Ureter (tissue), 1 donor: ENCODE measurements at regions not wholly inside any gene's neighbourhood (a gene's known extent, or its start where the extent isn't known, plus 50 kb on each side); places are given as distances from the start of the nearest gene placed in this dataset.

ENCODE experiments used
- DNase-seq: peaks from one replicate; pipeline ENCODE4 v3.0.0-alpha.2; 2020; ENCODE audit warnings: low spot score
- donor health status: DM: yes; HTN: yes; CAD: no.

GRCh38 chr1:168917796-168918195, 188.7 kb upstream of the ATP1B1 start:
- DNase-seq, result no peak

DNA sequence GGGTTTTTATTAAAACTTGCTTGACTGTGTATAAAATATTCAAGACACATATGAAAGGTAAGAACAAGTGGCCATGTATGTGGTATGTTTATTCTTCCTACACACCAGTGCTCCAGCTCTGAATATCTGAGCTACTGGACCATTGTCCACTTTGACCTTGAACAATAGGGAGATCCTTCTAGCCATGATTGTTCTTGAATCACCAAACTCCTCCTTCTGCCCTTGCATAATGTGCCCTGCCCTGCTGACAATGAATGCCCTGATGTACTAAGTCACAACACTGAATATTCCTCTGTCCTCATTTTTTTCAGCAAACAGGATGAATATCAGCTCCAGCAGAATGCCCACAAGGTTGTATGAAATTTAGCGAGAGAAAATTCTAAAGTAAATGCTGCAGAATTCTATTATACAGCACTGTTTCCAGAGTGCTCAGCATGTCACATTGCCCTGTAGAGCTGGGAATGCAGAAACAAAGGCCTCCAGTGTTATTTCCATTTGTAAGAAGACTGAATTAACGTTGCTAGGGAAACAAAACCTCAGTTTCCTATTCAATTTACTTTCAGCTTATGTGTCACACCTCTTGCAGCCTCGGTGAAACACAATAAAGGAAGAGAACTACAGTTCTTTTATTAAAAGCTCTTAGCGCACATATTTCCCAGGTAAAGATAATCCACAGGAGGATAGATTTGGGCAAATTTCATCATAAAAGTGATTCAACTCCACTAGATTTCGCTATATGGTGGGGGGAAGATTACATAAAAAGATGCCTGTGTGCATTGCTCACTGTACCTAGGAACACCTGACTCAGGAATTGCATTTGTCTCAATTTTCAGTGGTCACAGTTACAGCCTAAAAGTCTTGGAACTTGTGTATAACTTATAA, 187.4 kb upstream of the ATP1B1 start:
- DNase-seq, result no peak

GRCh38 chr1:168920456-168921094, 185.9 kb upstream of the ATP1B1 start:
- no peak for DNase-seq

DNA sequence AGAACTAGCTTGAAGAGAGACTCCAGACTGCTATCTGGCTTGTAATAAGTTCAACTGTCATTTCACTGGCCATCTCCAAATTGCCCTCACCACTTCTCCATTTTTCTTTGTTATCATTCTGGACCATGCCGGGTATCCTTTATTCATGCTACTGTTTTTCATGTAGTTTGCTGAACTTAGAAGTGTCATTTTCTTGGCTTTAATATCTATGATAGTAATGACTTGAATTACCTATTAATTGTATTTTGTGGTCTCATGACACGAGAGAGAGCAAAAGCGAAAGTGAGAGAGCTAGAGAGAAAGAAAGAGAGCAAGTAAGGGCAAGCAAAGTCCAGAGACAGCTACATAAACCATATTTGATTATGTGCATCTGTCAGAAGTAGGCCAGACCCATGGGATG, 184.9 kb upstream of the ATP1B1 start:
- DNase-seq, result no peak

DNA sequence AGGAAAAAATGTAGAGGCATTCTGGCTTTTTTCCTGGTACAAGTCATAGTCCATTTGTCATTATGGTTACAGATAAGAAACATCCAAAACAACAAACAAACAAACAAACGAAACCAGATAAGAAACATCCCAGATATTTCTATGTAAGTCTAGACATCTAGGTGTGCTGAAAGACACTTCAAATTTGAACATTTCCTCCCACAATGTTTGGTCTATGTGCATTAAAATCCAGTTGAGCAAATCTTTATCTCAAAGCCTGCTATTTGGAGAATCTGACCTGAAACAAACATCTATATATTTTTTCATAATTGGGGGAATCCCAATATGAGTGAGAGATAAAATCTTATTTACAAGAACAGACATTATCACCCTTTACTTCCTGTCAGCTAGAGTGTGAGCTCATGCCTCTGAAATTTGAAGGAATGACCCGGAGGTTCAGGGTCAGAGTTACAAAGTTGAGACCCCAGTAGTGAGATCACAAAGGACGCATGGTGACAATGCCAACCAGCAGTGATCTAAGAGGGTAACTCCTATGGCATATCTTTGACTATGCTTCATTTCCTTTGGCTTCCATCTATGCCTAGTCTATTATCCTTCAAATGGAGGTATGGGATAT, 182.9 kb upstream of the ATP1B1 start:
- DNase-seq, result no peak

- no peak for DNase-seq
Measured at GRCh38 chr1:168924976-168925375, 181.5 kb upstream of the ATP1B1 start.

DNA sequence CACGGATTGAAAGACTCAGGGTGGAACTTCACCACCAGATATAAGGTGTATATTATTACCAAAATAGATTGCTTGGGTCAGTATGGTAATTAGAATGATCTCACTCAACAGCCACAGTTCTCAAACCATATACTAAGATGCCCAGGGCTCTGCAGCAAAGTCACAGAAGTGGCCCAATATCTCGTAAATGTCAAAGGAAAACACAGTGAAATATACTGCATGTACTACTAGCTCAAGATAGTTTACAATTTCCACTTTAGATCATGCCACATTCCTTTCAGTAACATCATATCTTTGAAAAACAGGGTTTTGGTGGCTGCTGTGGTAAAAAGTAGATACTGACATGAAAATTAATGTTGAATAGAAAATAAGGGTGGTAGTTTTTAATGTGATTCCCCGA, 180.3 kb upstream of the ATP1B1 start:
- no peak for DNase-seq

DNA sequence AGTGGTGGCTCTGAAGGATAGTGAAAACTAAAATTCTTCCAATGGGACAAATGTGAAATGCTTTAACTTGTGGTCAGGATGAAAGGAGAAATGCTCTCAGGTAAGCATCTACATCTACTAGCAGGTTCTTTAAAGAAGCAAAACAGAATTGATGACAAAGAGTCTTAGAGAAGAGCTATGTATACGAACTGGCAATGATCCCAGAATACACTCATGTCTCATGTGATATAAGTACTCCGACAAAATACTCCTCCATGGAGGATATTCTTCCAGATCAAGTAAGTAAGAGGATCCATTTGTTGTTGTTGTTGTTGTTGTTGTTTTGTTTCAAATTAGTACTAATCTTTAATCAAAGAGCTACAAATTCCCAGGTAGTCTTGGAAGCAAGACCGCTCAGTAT, 174.0 kb upstream of the ATP1B1 start:
- DNase-seq, result no peak

- no peak for DNase-seq
Measured at GRCh38 chr1:168933141-168933805, 173.2 kb upstream of the ATP1B1 start.

GRCh38 chr1:168939110-168939946, 167.2 kb upstream of the ATP1B1 start:
- DNase-seq, result no peak

DNA sequence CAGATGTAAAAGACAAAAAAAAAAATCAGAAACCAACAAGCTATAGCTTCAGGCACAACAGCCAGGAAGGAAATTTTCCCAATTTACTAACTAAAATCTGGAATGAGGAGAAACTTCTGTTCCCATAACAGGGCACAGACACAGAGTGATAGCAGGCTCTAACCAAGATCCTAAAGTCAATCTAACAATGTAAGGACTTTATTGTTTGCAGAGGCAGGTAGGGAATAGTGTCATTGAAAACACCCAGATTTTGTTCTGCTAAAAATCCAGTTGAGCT, 166.6 kb upstream of the ATP1B1 start:
- DNase-seq, result no peak

DNA sequence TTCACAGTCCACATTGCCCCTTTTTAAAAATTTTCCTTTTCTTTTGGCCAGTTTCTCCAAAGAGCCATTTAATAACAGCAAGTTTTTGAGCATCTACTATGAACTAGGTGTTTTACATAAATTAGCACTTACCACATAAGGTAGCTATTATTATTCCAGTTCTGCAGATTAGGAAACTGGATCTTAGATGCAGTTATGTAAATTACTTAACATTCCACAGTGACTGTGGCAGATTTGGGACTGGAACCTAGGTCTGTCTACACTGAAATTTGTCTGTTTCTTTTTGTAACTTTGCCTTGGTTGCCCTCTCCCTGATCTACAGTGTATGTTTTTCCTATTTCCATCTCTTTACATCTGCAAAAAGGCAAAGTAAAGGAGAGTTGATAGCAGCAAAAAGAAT, 164.8 kb upstream of the ATP1B1 start:
- DNase-seq, result no peak

DNA sequence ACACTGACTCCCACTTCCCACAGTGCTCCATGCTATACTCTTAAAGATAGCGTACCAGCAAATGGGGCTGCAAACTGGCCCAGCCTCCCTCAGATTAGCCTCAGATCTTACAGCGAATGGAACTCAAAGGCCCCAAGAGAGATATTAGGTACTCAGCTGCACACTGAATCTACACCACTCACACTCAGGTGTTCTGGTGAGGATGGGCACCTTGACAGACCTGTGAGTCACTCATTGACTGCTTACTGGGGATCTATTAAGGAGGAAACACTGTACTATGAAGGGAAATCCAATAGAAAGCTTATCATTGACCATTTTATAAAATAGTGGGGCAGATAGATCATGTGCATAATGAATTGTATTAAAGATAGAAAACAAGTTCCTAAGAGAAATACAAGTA, 164.3 kb upstream of the ATP1B1 start:
- DNase-seq, result no peak

DNA sequence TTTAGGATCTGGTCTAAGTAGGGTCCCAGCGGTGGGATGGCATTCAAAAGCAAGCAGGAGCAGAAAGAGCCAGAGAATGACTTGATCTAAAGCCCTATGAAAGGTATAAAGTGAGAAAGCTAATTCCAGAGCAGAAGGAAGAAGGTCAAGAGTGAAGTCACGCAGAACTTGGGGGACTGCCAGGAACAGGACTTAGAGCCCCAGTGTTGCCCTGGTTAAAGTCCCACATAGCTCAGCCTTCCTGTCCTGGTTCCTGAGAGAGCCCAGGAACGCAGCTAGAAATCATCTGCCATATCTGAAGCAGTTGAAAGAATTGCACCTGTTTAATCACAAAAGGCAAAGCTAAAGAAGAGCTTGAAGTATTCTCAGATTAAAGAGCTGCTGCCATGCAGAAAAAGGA, 160.6 kb upstream of the ATP1B1 start:
- DNase-seq, result peak; percentile 70

DNA sequence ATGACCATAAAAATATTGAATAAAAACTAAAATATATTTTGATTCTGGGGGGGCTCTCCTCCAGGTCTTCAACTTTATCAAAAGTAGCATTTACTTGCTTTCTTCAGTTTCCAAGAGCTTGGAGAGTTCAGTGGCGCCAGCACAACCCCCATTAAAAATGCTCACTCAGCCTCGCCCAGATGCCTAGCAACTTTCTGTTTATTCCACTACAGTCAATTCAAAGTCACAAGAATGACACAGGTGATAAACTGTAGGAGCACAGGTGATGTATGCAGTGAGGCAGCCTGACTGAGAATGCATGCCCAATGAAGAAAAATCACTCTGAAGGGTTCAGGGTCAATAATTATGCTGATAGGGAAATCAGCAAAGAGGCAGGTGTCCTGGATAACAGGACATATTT, 159.4 kb upstream of the ATP1B1 start:
- no peak for DNase-seq

DNA sequence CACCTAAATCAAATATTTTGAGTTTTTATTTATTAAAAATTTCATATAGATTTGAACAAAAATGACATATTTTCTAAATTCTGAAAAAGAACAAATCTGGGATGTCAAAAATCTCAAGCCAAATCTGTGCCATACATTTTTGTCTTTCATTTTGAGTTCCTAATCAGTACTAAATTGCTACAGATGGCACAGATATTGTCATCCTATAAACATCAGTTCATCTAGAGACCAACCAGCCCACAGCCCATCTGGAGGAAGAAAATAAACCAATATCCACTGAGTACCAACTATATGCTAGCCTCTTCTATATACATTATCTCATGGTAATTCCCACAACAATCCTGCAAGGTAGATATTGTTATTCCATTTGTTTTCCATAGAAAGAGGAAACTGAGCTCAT, 156.8 kb upstream of the ATP1B1 start:
- no peak for DNase-seq

- no peak for DNase-seq
Measured at GRCh38 chr1:168957818-168958217, 148.7 kb upstream of the ATP1B1 start.

- DNase-seq, result no peak
Measured at GRCh38 chr1:168958562-168959289, 147.8 kb upstream of the ATP1B1 start.

DNA sequence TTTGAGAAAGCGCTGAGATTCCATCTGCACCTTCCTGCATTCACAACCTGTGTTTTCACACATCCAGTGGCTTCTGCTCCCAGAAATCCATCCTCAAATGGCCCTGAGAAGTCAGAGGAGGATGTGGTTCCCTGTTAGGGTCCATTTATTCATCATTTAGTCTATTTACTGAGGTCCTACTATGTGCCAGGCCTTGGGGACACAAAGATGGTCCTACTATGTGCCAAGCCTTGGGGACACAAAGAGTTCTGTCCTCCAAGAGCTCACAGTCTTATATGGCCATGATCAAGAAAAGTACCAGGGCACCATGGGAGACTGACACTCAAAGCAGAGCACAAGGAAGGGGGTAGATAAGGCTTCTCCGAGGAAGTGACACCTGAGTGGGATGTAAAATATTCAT, 147.1 kb upstream of the ATP1B1 start:
- DNase-seq, result no peak

- no peak for DNase-seq
Measured at GRCh38 chr1:168960114-168960513, 146.4 kb upstream of the ATP1B1 start.

DNA sequence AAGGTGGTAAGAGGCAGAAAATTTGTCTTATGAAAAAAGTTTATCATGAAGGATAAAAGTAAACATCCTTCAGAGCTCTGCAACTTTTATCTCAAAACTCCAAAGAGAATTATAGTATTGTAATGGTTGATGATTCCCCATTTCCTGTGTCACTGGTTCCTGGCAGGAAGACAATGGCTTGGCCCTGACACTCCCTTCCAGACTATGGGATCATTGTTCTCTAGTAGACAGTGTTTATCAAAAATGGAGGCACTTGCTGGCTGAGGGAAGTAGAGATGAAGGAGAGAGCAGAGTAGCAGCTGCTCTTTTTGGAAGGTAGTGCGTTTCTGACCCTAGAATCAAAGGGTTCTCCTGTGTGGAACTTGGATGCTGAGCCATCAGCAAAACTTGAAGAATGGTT, 145.9 kb upstream of the ATP1B1 start:
- no peak for DNase-seq
